ENCODE measurements at regions not wholly inside any gene's neighbourhood (a gene's known extent, or its start where the extent isn't known, plus 50 kb on each side); places are given as distances from the start of the nearest gene placed in this dataset.

DNA sequence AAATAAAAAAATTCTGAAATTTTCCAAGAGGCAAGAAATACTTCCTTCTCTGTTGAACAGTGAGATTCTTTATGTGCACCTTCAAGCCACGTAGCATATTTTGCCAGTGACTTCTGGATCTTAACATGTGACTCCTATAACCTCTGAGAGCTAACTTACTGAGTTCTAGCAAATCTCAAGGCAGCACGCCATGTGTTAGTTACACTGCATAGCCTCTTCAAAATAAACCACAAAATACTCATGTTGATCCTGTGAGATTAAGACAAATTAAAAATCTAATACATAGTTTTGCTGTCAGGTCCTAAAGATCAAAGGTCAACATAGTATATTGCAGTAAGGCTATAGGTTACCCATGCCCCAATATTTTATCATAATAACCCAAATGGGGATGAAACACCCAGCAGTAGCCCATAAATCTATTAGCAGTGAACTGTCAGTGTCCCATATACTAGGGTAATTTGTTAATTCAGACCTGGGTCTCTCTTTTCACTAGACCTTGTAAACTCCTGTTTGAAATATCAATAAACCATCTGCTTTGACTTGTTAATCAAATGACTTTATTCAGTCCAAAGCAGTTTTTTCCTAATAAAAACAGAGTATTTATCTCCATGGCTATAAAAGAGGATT is 343.1 kb downstream of the ZFHX3 start:
- TF ChIP-seq PAX5 (IDR thresholded peaks at IDR 0.05; ENCODE audit: insufficient read depth, low read length, severe bottlenecking) (no peak), SPI1 (IDR thresholded peaks at IDR 0.05; ENCODE audit: low read depth, low read length) (no peak), POU2F2 (IDR thresholded peaks at IDR 0.05; ENCODE audit: low read depth, low read length) (no peak), TAF1 (IDR thresholded peaks at IDR 0.05; ENCODE audit: low read depth, low read length) (no peak), POLR2A (IDR thresholded peaks at IDR 0.05; ENCODE audit: low read depth, low read length) (no peak), POLR2AphosphoS5 (IDR thresholded peaks at IDR 0.05; ENCODE audit: low read depth, low read length) (no peak)
- FAIRE-seq (no peak), DNase-seq (ENCODE audit: insufficient read length, low spot score) (no peak)

DNA sequence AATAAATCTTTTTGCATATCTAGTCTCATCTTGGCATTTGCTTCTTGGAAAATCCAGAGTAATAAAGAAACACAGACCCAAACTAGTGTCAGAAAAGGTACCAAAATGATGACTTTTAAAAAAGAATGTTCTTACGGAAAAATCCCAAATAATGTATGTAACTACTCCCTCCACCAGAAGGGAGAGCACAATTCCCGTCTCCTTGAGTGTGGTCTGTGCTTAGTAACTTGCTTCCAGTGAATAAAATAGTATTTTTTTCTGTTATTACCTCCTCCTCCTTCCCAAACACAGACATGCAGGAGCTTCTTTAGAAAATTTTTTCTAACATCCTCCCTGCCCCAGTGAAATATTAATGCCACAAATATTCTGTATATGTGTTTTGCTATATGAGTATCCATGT is 358.1 kb downstream of the ZFHX3 start:
- TF ChIP-seq POLR2A (IDR thresholded peaks at IDR 0.05; ENCODE audit: low read depth, low read length) (no peak), SPI1 (IDR thresholded peaks at IDR 0.05; ENCODE audit: low read depth, low read length) (no peak), POU2F2 (IDR thresholded peaks at IDR 0.05; ENCODE audit: low read depth, low read length) (no peak), TAF1 (IDR thresholded peaks at IDR 0.05; ENCODE audit: low read depth, low read length) (no peak)
- FAIRE-seq, result no peak
- no peak for DNase-seq (ENCODE audit: insufficient read length, low spot score)

DNA sequence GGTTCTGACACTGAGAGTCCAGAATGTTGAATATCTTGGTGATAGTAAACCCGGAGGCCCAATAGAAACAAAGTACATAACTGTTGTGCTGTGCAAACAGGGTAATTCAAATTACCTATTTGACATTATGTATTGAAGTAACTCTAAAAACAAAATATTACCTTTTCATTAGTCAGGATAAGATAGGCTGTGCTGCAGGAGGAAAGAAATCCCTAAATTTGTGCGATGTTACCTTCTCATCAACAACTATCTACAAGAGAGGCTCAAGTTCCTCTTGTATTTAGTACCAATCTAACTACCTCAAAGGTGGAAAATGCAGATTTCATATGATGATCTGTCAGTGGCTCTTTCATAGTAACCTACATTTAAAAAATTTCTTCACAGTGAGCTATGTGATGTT is 367.2 kb downstream of the ZFHX3 start:
- FAIRE-seq (no peak), DNase-seq (ENCODE audit: insufficient read length, low spot score) (no peak)
- TF ChIP-seq TAF1 (IDR thresholded peaks at IDR 0.05; ENCODE audit: low read depth, low read length), result no peak
- TF ChIP-seq POU2F2 (IDR thresholded peaks at IDR 0.05; ENCODE audit: low read depth, low read length), result no peak
- TF ChIP-seq SPI1 (IDR thresholded peaks at IDR 0.05; ENCODE audit: low read depth, low read length), result no peak
- no peak for TF ChIP-seq POLR2AphosphoS5 (IDR thresholded peaks at IDR 0.05; ENCODE audit: low read depth, low read length)
- TF ChIP-seq PAX5 (IDR thresholded peaks at IDR 0.05; ENCODE audit: insufficient read depth, low read length, severe bottlenecking), result no peak
- no peak for TF ChIP-seq POLR2A (IDR thresholded peaks at IDR 0.05; ENCODE audit: low read depth, low read length)

DNA sequence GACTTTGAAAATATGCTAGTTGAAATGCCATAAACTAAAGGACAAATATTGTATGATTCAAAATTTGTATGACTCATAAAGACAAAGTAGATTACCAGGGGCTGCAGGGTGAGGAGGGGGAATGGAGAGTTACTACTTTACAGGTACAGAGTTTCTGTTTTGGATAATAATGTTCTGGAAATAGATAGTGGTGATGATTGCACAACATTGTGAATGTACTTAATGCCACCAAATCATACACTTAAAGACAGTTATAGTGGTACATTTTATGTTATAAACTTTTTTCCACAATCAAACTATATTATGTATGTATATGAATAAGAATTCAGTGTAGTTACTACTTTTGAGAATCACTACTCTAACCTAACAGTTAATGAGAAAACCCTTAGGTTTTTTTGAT is 368.1 kb downstream of the ZFHX3 start:
- FAIRE-seq (no peak), DNase-seq (ENCODE audit: insufficient read length, low spot score) (no peak)
- TF ChIP-seq SPI1 (IDR thresholded peaks at IDR 0.05; ENCODE audit: low read depth, low read length) (no peak), POLR2AphosphoS5 (IDR thresholded peaks at IDR 0.05; ENCODE audit: low read depth, low read length) (no peak)

DNA sequence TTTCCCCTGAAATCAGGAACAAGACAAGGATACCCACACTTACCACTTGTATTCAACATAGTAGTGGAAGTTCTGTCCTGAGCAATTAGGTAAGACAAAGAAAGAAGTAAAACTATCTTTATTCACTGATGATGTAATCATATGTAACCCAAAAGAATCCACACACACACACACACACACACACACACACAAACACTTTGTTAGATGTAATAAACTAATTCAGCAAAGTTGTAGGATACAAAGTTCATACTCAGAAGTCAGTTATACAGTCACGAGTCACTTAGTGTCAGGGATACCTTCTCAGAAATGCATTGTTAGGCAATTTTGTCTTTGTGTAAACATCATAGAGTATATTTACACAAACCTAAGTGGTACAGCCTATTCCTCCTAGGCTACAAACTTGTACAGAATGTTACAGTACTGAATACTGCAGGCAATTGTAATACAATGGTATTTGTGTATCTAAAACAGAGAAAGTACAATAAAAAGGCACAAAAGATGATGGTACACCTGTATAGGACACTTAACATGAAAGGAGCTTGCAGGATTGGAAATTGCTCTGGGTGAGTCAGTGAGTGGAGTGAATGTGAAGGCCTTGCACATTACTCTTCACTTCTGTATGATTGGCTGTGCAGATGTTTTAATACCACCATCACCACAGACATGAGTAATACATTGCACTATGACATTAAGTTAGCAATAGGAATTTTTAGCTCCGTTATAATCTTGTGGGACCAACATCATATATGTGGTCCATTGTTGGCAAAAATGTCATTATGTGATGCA is 370.1 kb downstream of the ZFHX3 start:
- no peak for DNase-seq (ENCODE audit: insufficient read length, low spot score)
- TF ChIP-seq POU2F2 (IDR thresholded peaks at IDR 0.05; ENCODE audit: low read depth, low read length), result no peak
- FAIRE-seq, result no peak

DNA sequence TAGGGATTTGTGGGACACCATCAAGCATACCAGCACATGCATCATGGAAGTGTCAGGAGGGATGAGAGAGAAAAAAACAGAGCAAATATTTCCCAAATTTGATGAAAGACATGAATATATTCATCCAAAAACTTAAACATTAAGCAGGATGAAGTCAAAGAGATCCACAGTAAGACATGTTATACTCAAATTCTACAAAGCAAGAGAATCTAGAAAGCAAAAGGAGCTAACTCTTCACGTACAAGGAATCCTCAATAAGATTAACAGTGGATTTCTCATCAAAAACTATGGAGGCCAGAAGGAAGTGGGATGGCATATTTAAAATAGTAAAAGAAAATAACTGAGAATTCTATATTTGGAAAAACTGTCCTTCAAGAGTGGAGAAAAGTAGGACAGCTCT is 374.8 kb downstream of the ZFHX3 start:
- TF ChIP-seq POU2F2 (IDR thresholded peaks at IDR 0.05; ENCODE audit: low read depth, low read length) (no peak), TAF1 (IDR thresholded peaks at IDR 0.05; ENCODE audit: low read depth, low read length) (no peak), POLR2A (IDR thresholded peaks at IDR 0.05; ENCODE audit: low read depth, low read length) (no peak), PAX5 (IDR thresholded peaks at IDR 0.05; ENCODE audit: insufficient read depth, low read length, severe bottlenecking) (no peak), SPI1 (IDR thresholded peaks at IDR 0.05; ENCODE audit: low read depth, low read length) (no peak), POLR2AphosphoS5 (IDR thresholded peaks at IDR 0.05; ENCODE audit: low read depth, low read length) (no peak)
- DNase-seq (ENCODE audit: insufficient read length, low spot score) (no peak), FAIRE-seq (no peak)

DNA sequence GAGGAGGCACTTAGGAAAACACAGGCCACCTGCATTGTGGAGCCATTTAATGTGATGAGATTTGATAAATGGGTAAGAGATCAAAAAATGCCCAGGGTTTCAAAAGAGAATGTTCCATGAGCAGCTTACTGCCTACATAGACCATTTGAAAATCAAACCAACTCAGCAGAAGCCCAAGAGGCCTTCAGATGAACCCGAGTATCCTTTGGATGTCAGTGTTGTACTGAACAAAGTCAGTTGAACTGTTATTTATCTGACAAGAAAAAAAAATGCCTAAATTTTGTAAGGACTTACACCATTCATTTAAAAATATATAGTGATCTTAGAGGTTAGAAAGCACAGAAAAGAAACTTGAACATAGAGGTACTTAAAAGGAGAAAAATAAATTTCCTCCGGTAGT is 381.7 kb downstream of the ZFHX3 start:
- DNase-seq (ENCODE audit: insufficient read length, low spot score), result no peak
- FAIRE-seq, result no peak
- TF ChIP-seq TAF1 (IDR thresholded peaks at IDR 0.05; ENCODE audit: low read depth, low read length) (no peak), SPI1 (IDR thresholded peaks at IDR 0.05; ENCODE audit: low read depth, low read length) (no peak), PAX5 (IDR thresholded peaks at IDR 0.05; ENCODE audit: insufficient read depth, low read length, severe bottlenecking) (no peak), POU2F2 (IDR thresholded peaks at IDR 0.05; ENCODE audit: low read depth, low read length) (no peak), POLR2AphosphoS5 (IDR thresholded peaks at IDR 0.05; ENCODE audit: low read depth, low read length) (no peak), POLR2A (IDR thresholded peaks at IDR 0.05; ENCODE audit: low read depth, low read length) (no peak)

DNA sequence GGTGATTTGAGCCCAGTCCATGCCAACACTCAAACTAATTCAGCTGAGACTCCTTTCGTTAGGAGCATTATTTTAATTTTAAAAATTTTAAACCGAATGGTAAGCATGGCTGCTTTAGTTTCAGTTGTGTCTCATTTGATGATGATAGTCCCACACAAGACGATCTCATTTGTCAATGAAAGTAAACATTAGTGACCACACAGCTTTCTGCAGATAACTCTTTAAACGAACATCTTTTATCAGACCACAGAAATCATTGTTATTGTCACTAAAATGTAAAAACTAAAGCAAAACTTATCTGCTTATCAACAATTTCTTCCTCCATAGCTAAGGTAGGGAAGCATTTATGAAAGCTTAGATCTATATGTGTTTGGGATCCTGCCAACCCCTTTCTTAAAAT is 382.2 kb downstream of the ZFHX3 start:
- no peak for FAIRE-seq

DNA sequence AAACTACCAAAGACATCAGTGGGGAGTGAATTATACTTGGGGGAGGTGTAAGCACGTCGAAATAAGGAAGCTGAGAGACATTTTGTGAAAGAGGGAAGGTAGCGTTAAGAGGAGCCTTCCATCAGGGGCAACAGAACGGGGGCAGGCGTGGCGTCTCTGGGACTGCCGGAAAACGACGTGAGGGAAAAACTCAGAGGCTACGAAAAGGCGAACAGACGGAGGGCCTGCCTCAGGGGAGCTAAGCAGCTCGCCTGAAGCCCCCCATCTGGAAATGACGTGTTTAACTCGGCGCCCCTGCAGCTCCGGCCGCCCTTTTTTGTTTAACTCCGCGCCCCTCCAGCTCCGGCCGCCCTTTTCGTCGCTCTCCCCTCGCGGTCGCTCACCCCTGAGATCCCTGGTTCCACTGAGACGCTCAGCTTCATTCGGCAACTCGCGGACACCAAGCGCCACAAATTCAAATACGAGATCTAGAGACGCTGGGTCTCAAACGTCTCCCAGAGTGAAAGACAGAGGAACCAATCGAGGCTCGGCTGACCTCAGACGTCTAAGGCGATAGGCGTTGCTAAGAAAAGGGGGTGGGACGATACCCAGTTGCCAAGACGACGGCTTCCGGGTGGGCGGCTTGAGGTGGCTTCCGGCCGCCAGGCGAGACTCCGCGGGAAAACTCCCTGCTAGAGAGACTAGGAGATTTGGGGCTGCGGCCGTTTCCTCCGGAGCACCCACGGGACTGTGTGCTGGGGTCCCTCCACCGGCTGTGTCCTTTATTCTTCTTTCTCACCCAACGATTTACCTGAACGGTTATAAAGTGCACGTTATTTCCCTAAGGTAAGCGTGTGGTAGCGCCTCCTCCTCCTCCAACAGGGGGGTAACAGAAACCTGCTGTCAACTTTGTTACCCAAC is 383.2 kb downstream of the ZFHX3 start:
- FAIRE-seq, result peak; percentile 92
- TF ChIP-seq TAF1 (IDR thresholded peaks at IDR 0.05; ENCODE audit: low read depth, low read length) (peak; percentile 49), PAX5 (IDR thresholded peaks at IDR 0.05; ENCODE audit: insufficient read depth, low read length, severe bottlenecking) (no peak), POU2F2 (IDR thresholded peaks at IDR 0.05; ENCODE audit: low read depth, low read length) (peak; percentile 65; the same call in 1 of the 2 replicates), SPI1 (IDR thresholded peaks at IDR 0.05; ENCODE audit: low read depth, low read length) (no peak), POLR2A (IDR thresholded peaks at IDR 0.05; ENCODE audit: low read depth, low read length) (peak; percentile 80), POLR2AphosphoS5 (IDR thresholded peaks at IDR 0.05; ENCODE audit: low read depth, low read length) (peak; percentile 64)
- peak; percentile 73 for DNase-seq (ENCODE audit: insufficient read length, low spot score)

More for the DNA sequence above, 382.2 kb downstream of the ZFHX3 start:
- TF ChIP-seq POU2F2 (IDR thresholded peaks at IDR 0.05; ENCODE audit: low read depth, low read length) (no peak), TAF1 (IDR thresholded peaks at IDR 0.05; ENCODE audit: low read depth, low read length) (no peak), PAX5 (IDR thresholded peaks at IDR 0.05; ENCODE audit: insufficient read depth, low read length, severe bottlenecking) (no peak), SPI1 (IDR thresholded peaks at IDR 0.05; ENCODE audit: low read depth, low read length) (no peak), POLR2A (IDR thresholded peaks at IDR 0.05; ENCODE audit: low read depth, low read length) (no peak), POLR2AphosphoS5 (IDR thresholded peaks at IDR 0.05; ENCODE audit: low read depth, low read length) (no peak)
- DNase-seq (ENCODE audit: insufficient read length, low spot score), result no peak

All from GM12891 (cell line).